IMR-90 (cell line): ENCODE measurements at regions not wholly inside any gene's neighbourhood (a gene's known extent, or its start where the extent isn't known, plus 50 kb on each side); places are given as distances from the start of the nearest gene placed in this dataset.

Source experiments
- BHLHE40 ChIP-seq: fragments of 150-350 bp; IDR thresholded peaks from 2 replicates; pipeline ENCODE4 v1.6.1; 2016; ENCODE audit warnings: mild to moderate bottlenecking, low read depth, low read length
- CHD1 ChIP-seq: IDR thresholded peaks from 2 replicates; pipeline ENCODE4 v1.6.1; 2012; ENCODE audit warnings: low read depth, low read length, improper control_type of control experiment
- CTCF ChIP-seq: conservative IDR thresholded peaks from 2 replicates; pipeline ENCODE4 v1.5.1; 2012; ENCODE audit warnings: mild to moderate bottlenecking, low read depth, low read length, improper control_type of control experiment
- NFE2L2 ChIP-seq: fragments of 150-350 bp; IDR thresholded peaks from 2 replicates; pipeline ENCODE4 v1.6.1; 2016; ENCODE audit warnings: low read depth, mild to moderate bottlenecking, low read length
- POLR2A ChIP-seq: IDR thresholded peaks from 2 replicates; pipeline ENCODE4 v1.6.1; 2012; ENCODE audit warnings: mild to moderate bottlenecking, low read depth, low read length
- SMC3 ChIP-seq: fragments of 150-350 bp; IDR thresholded peaks from 2 replicates; pipeline ENCODE4 v1.6.1; 2016; ENCODE audit warnings: low read depth, mild to moderate bottlenecking, antibody characterized with exemption, low read length, moderate library complexity
- USF2 ChIP-seq: fragments of 150-350 bp; IDR thresholded peaks from 2 replicates; pipeline ENCODE4 v1.6.1; 2017; ENCODE audit warnings: mild to moderate bottlenecking, antibody characterized with exemption, low read length, low read depth

- TF ChIP-seq CTCF: no peak
- TF ChIP-seq USF2: no peak
- TF ChIP-seq POLR2A: no peak
- no peak for TF ChIP-seq BHLHE40
- TF ChIP-seq CHD1: no peak
- no peak for TF ChIP-seq SMC3
- no peak for TF ChIP-seq NFE2L2
Measured at GRCh38 chr18:30499721-30500120, 542.8 kb downstream of the DSC3 start.
